ENCODE measurements at regions not wholly inside any gene's neighbourhood (a gene's known extent, or its start where the extent isn't known, plus 50 kb on each side); places are given as distances from the start of the nearest gene placed in this dataset.

GRCh38 chr2:228642861-228643260, 461.4 kb upstream of the SPHKAP start:
- no peak for ATAC-seq (ENCODE audit: poor library complexity)
- TF ChIP-seq CTCF (IDR thresholded peaks at IDR 0.05) = no peak
- Mint-ChIP-seq H3K4me3 (no peak overlapping the region), H3K9me3 (peaks cover 2% of the 10 kb centered on the region), H3K27ac (no peak overlapping the region), H3K27me3 (no peaks in the 10 kb centered on the region), H3K36me3 (ENCODE audit: low read depth) (no peaks in the 10 kb centered on the region), H3K4me1 (ENCODE audit: low read depth) (no peaks in the 10 kb centered on the region)
- no peaks in the 10 kb centered on the region for H3K4me1 ChIP-seq (ENCODE audit: insufficient read depth, low read length)
- ChIA-PET POLR2A (no interaction called here), CTCF (no interaction called here)
- no peak overlapping the region for H3K4me3 ChIP-seq (ENCODE audit: low read length)
- intact Hi-C loops (cut with DNase I, micrococcal nuclease) = no loop called here
- no peak overlapping the region for H3K27ac ChIP-seq (ENCODE audit: low read depth in 1 of 2, low read length in 2 of 2)
- no peaks in the 10 kb centered on the region for H3K36me3 ChIP-seq (ENCODE audit: insufficient read depth, low read length)
- peaks cover 0 to 4% of the 10 kb centered on the region in 2 experiments for H3K9me3 ChIP-seq (ENCODE audit: control insufficient read depth in 1 of 2, insufficient read depth in 1 of 2, low read length in 2 of 2)
- no peak for DNase-seq
- H3K27me3 ChIP-seq (ENCODE audit: control insufficient read depth in 1 of 2, insufficient read depth in 2 of 2, low read length in 2 of 2) = no peaks in the 10 kb centered on the region

GRCh38 chr2:228630786-228631185, 449.3 kb upstream of the SPHKAP start:
- intact Hi-C loops (cut with DNase I, micrococcal nuclease) = no loop called here
- H3K9me3 ChIP-seq (ENCODE audit: control insufficient read depth in 1 of 2, insufficient read depth in 1 of 2, low read length in 2 of 2) = peaks cover 0 to 10% of the 10 kb centered on the region in 2 experiments
- no peaks in the 10 kb centered on the region for H3K36me3 ChIP-seq (ENCODE audit: insufficient read depth, low read length)
- H3K4me1 ChIP-seq (ENCODE audit: insufficient read depth, low read length) = no peaks in the 10 kb centered on the region
- no peak overlapping the region for H3K27ac Mint-ChIP-seq
- ChIA-PET CTCF (no interaction called here), POLR2A (no interaction called here)
- DNase-seq (no peak), ATAC-seq (ENCODE audit: poor library complexity) (no peak)
- no peak overlapping the region for H3K27ac ChIP-seq (ENCODE audit: low read depth in 1 of 2, low read length in 2 of 2)
- H3K4me3 ChIP-seq (ENCODE audit: low read length) = no peak overlapping the region
- H3K4me1 Mint-ChIP-seq (ENCODE audit: low read depth) = no peaks in the 10 kb centered on the region
- peaks cover 11% of the 10 kb centered on the region for H3K9me3 Mint-ChIP-seq
- no peak overlapping the region for H3K4me3 Mint-ChIP-seq
- no peaks in the 10 kb centered on the region for H3K27me3 ChIP-seq (ENCODE audit: control insufficient read depth in 1 of 2, insufficient read depth in 2 of 2, low read length in 2 of 2)
- TF ChIP-seq CTCF (IDR thresholded peaks at IDR 0.05) = no peak
- H3K36me3 Mint-ChIP-seq (ENCODE audit: low read depth) = no peaks in the 10 kb centered on the region
- H3K27me3 Mint-ChIP-seq = no peaks in the 10 kb centered on the region

DNA sequence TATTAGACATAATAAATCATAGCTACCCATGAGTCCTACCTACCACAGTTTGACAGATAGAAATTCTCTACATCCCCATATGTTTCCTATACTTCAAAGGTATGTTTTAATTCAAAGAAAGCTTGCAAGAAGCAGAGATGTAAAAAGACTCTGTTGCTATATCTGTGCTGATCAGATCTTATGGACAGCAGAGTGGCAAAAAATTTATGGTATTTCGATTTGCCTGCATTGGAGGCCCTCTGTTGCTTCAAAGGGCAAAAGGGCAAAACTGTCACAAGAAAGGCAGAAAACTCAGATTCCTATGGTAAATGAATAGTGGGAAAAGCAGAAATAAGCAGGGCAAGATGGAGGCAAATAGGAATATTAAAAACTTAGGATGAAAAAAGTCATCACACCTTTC, 447.8 kb upstream of the SPHKAP start:
- Mint-ChIP-seq H3K4me3 (no peak overlapping the region), H3K4me1 (ENCODE audit: low read depth) (no peaks in the 10 kb centered on the region), H3K27me3 (no peaks in the 10 kb centered on the region), H3K36me3 (ENCODE audit: low read depth) (no peaks in the 10 kb centered on the region), H3K27ac (no peak overlapping the region), H3K9me3 (peaks cover 10% of the 10 kb centered on the region)
- no peak for TF ChIP-seq CTCF (IDR thresholded peaks at IDR 0.05)
- ChIA-PET CTCF (no interaction called here), POLR2A (no interaction called here)
- no peaks in the 10 kb centered on the region for H3K4me1 ChIP-seq (ENCODE audit: insufficient read depth, low read length)
- no peak overlapping the region for H3K4me3 ChIP-seq (ENCODE audit: low read length)
- intact Hi-C loops (cut with DNase I, micrococcal nuclease) = no loop called here
- DNase-seq (no peak), ATAC-seq (ENCODE audit: poor library complexity) (no peak)
- H3K27me3 ChIP-seq (ENCODE audit: control insufficient read depth in 1 of 2, insufficient read depth in 2 of 2, low read length in 2 of 2) = no peaks in the 10 kb centered on the region
- no peak overlapping the region for H3K27ac ChIP-seq (ENCODE audit: low read depth in 1 of 2, low read length in 2 of 2)
- H3K9me3 ChIP-seq (ENCODE audit: control insufficient read depth in 1 of 2, insufficient read depth in 1 of 2, low read length in 2 of 2) = peaks cover 0 to 7% of the 10 kb centered on the region in 2 experiments
- no peaks in the 10 kb centered on the region for H3K36me3 ChIP-seq (ENCODE audit: insufficient read depth, low read length)

Measured in CD4-positive, alpha-beta T cell (primary cell).